GM21529 (cell line): ENCODE measurements at regions not wholly inside any gene's neighbourhood (a gene's known extent, or its start where the extent isn't known, plus 50 kb on each side); places are given as distances from the start of the nearest gene placed in this dataset.
"Not testable (repeated sequence)": the region's sequence is repeated elsewhere in the genome, so short reads cannot be mapped to it uniquely, and the experiment has no call there.

Source experiments
- ATAC-seq: cut with Tn5 transposase; IDR thresholded peaks from one replicate; pipeline ENCODE4 v1.9.1; 2021; ENCODE audit not compliant: unreplicated experiment

DNA sequence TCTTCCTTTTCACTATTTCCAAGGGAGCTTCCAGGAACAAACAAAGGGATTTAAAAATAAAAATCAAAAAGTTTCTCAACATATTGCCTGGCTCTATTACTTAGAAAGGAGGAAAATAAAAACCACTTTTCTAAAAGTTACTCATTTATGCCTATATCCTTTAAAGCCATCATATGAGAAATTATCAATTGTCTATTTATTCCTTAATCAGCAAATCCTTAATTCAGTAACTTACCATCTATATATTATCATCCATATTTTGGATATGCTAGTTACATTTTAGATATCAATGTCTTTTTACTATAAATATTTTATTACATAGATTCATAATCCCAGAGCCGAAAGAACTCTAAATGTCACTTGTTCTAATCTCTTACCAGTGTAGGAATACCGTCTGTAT is 481.5 kb upstream of the ANO5 start:
- ATAC-seq: no peak

DNA sequence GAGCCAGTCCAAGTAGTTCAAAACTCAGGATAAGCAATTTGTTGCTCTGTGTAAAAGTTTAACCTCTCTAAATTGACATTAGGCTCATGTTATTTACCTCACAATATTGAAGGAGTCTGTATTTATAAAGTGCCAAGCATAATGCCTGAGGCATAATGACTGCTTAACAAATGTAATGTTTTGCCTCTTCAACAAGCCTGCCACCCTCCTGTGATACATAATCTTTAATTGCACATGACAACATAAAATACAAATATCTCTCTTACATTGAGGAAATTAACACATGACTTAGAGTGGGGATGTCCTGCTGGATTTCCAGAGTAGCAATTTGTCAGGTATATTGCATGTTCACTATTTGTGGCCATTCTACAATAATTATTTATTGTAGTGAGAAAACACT is 469.2 kb upstream of the ANO5 start:
- no peak for ATAC-seq

DNA sequence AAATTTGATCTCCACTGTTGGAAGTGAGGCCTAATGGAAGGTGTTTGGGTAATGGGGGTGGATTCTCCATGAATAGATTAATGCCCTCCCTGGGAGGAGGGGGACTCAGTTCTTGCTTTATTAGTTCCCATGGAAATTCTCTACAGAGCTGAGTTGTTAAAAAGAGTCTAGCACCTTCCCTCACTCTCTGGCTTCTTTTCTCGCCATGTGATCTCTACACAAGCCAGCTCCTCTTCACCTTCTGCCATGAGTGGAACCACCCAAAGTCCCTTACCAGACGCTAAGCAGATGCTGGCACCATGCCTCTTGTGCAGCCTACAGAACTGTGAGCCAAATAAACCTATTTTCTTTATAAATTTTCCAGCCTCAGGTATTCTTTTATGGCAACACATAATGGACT is 465.8 kb upstream of the ANO5 start:
- ATAC-seq: no peak

DNA sequence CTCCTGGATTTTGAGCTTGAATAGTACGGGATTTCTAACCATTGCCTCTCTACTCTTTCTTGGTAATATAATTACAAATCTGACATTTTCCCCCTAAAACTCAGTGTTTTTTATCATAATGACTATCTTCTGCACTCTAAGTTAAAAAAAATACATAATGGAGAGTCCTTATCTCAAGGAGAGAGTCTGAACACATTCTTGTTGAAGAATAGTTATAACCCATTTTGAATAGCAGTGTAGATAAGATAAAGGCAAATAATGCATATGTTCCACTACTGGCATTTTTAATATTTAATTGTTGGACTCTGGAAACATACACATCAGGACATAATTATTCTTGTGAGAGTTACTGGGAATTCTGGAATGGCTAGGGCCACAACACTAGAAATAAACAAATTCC is 456.5 kb upstream of the ANO5 start:
- no peak for ATAC-seq

DNA sequence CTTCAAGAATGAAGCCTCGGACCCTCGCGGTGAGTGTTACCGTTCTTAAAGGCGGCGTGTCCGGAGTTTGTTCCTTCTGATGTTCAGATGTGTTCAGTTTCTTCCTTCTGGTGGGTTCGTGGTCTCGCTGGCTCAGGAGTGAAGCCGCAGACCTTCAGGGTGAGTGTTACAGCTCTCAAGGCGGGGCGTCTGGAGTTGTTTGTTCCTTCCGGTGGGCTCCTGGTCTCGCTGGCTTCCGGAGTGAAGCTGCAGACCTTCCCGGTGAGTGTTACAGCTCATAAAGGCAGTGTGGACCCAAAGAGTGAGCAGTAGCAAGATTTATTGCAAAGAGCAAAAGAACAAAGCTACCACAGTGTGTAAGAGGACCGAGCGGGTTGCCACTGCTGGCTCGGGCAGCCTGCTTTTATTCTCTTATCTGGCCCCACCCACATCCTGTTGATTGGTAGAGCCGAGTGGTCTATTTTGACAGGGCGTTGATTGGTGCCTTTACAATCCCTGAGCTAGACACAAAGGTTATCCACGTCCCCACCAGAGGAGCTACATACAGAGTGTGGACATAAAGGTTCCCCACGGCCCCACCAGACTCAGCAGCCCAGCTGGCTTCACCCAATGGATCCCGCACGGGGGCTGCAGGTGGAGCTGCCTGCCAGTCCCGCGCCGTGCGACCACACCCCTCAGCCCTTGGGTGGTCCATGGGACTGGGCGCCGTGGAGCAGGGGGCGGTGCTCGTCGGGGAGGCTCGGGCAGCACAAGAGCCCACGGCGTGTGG is 440.2 kb upstream of the ANO5 start:
- ATAC-seq: not testable (repeated sequence)

DNA sequence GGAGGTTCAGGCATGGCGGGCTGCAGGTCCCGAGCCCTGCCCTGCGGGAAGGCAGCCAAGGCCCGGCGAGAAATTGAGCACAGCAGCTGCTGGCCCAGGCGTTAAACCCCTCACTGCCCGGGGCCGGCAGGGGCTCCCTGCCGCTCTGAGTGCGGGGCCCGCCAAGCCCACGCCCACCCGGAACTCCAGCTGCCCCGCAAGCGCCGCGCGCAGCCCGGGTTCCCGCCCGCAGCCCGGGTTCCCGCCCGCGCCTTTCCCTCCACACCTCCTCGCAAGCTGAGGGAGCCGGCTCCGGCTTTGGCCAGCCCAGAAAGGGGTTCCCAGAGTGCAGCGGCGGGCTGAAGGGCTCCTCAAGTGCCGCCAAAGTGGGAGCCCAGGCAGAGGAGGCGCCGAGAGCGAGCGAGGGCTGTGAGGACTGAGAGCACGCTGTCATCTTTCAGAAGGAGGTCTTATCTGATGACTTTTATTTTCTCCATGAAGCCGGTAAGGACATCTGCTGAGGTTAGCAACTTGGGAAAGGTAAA is 439.6 kb upstream of the ANO5 start:
- not testable (repeated sequence) for ATAC-seq

DNA sequence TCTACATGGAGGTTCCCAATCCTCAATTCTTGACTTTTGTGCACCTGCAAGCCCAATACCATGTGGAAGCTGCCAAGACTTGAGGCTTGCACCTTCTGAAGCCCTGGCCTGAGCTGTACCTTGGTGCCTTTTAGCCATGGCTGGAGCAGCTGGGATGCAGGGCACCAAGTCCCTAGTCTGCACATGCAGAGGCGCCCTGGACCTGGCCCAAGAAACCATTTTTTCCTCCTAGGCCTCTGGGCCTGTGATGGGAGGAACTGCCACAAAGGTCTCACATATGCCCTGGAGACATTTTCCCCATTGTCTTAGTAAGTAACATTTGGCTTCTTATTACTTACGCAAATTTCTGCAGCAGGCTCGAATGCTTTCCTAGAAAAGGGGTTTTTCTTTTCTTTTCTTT is 431.9 kb upstream of the ANO5 start:
- no peak for ATAC-seq

DNA sequence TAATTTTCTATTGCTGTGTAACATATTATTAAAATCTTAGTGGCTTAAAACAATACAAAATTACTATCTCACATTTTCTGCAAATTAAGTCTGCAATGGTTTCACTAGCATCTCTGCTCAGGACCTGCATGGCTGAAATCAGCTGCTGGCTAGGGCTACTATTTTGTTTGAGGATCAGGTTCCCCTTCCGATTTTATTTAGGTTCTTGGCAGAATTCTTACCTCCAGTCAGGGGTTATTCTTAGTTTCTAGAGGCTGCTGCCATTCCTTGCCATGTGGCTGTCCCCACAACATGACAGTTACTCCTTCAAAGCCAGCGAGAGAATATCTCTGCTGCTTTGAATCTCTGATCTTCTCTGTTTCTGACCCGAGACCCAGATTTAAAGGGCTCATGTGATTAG is 424.5 kb upstream of the ANO5 start:
- no peak for ATAC-seq

DNA sequence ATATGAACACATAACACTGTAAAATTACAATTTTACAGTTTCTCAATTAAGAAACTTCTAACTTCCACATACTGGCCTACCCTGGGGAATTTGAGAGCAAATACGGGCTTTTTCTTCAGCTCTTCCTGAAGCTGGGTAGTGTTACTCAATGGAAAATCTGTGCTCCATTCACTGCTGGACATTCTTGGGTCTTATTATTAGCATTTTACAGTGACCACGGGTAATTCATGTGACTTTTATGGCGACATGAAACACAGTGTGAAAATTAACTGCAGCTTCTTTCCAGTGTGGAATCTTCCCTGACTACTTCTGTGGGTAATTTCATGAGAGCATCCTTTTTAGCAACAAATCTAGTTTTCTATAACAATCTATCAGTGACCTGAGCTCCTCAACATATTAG is 423.7 kb upstream of the ANO5 start:
- ATAC-seq: no peak

DNA sequence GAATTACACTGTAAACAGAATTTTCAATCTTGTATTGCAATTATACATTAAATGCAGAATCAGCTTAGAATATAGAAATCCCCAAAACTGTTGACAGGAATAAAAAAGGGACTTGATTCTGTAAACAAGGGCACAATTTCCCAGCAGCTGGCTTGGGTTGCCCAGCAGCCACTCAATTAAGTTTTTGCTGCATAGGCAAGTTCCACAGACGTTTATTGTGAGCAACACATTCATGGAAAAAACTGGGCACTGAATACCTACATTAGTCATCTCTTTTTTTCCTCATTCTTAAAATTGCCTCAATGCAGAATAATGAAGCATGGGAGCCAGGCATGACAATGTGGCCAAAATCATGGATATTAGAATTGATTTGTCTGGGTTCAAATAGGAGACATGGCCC is 421.8 kb upstream of the ANO5 start:
- ATAC-seq: no peak

DNA sequence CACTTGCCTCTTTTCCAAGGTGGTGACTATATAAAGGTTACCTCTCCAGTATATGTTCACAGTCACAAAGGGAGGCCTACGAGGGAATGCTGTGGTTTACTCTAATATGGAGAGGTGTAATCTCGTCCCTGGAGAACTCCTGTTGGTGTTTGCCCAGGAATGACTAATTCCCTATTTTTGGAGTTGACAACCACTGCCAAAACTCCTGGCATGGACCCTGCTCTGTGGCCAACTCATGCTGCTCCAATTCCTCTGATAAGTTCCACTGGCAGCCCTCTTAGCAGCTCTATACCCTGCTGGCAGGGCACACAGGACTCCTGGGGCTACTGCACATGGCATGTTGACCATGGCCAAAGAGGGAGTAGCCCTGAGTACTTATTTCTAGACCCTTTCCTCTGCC is 418.7 kb upstream of the ANO5 start:
- ATAC-seq: no peak

DNA sequence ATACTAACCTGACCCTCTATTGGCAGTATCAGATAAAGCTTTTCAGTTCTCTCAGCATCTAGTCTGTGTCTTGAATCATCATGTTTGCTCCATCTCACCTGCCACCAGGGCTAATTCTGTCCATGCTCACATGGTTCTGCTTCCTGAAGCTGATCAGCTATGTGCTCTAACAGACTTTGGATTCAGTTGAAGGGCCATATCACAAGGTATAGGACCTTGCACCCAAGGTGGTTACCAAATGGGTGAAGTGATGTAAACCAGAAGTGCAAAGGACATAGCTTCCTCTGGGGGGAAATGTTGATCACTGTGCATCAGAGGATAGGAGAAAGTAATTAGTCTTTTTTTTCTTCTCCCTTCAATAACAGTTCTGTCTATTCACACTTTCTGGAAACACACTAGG is 417.0 kb upstream of the ANO5 start:
- ATAC-seq: no peak

DNA sequence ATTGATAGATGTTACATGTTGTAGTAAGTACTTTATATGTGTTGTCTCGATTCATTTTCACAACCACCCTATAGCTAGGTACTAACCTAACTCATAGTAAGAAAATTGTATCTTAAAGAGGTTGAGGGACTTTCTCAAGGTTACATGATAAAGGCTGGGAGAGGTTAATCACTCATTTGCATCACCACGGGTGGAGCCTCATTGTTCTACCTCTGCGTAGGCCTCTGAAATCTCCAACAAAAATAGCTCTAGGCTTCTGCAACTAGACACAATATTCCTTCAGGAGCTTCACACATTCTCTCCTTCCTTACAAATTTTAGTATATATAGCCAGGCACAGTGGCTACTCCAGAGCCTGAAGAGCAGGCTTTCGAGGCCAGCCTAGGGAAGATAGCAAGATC is 408.9 kb upstream of the ANO5 start:
- ATAC-seq: no peak

DNA sequence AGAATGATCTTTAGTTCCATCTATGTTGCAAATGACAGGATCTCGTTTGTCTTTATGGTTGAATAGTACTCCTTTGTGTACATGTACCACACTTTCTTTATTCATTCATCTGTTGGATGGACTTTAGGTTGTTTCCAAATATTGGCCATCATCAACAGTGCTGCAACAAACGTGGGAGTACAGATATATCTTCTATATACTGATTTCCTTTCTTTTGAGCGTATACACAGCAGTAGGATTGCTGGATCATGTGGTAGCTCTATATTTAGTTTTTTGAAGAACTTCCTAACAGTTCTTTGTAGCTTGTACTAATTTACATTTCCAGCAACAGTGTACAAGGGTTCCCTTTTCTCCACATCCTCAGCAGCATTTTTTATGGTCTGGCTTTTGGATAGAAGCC is 407.5 kb upstream of the ANO5 start:
- ATAC-seq: no peak

DNA sequence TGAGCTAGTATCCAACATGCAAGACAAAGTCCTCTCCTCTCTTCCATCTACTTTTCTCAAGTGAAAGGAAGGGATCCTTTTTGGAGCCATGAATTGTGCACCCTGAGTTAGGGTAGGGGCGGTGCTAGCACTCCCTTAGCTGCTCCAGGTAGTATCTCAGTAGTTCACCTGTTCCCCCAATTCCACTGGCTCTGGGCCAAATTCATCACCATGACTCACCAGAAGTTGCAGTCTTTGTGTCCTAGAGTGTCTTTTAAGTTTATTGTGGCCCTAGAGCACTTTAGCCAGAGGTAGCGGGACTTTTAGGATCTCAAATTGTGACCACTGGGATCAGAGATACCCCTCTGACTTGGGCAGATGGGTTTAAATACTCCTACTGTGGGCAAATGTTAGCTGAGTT is 398.6 kb upstream of the ANO5 start:
- no peak for ATAC-seq

DNA sequence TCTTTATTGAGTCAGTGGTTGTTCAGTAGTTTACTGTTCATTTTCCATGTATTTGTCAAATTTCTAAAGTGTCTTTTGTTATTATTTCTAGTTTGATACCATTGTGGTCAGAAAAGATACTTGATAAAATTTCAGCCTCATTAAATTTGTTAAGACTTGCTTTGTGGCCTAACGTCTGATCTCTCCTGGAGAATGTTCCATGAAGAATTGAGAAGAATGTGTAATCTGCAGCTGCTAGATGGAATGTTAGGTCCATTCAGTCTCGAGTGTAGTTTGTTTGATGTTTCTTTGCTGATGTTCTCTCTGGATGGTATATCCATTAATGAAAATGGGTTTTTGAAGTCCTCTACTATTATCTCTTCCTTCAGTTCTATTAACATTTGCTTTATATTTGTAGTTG is 394.7 kb upstream of the ANO5 start:
- no peak for ATAC-seq

DNA sequence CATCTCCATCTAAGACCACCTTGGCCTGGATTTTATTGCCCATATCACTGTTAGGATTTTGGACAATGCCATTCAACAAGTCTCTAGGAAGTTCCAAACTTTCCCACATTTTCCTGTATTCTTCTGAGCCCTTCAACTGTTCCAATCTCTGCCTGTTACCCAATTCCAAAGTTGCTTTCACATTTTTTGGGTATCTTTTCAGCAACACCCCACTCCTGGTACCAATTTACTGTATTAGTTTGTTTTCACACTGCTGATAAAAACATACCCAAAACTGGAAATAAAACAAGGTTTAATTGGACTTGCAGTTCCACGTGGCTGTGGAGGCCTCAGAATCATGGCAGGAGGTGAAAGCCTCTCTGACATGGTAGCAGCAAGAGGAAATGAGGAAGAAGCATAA is 388.4 kb upstream of the ANO5 start:
- not testable (repeated sequence) for ATAC-seq

DNA sequence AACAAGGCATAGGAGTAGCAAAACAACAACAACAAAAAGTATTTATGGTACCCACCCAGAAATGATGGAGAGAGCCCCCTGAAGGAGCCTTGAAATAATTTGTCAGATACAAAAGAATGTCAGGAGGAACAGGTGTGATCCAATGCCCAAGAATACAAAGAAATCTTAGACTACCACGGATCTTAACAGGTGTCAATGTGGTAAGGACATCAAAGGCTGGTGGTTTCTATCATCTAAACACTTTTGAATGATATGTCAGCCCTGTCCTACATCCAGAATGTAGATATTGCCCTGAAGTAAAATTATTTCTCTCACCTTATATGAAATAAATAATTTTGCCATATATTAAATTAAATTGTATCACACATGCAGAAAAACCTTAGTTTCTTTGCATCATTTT is 386.4 kb upstream of the ANO5 start:
- ATAC-seq: no peak

DNA sequence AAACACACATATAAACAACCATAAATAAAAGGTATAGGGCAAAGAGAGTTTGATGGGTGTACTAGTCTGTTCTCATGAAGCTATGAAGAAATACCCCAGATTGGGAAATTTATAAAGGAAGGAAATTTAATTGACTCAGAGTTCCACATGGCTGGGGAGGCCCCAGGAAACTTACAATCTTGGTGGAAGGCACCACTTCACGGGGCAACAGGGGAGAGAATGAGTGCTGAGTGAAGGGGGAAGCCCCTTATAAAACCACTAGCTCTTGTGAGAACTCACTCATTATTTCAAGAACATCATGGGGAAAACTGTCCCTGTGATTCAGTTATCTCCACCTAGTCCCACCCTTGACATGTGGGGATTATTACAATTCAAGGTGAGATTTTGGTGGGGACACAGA is 385.9 kb upstream of the ANO5 start:
- ATAC-seq: no peak

DNA sequence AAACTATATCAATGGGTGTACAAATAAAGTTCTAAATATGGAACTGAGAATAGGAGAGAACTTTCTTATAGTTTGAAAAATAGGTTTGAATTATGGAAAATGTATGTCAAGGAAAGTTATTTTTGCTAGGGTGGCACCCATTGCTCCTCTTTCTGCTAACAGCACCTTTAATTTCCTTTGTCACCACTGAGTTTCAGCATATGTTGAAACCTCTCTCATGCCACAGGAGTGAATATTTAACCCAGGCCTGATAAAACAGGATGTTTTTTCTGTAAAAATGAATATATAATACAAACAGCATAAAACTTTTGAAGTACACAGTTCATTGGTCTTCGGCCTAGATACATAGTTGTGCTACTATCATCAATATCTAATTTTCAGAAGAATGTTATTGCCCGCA is 385.5 kb upstream of the ANO5 start:
- no peak for ATAC-seq

DNA sequence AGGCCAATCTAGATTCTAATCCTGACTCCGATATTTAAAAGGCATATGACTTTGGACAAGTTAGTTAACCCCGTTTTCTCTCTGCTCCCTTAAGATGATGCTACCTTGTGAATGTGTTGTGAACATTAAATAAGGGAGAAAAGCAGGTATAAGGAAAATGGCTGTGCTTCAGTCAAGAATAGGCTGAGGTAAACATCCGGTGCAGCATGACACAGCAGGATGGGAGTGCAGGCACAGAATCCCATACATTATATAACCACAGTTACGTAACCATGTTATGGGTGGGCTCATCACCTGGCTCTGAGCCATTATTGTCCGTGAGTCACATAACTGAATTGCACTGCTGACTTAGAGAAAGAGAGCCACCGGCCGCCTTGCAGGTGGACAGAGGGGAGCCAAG is 382.2 kb upstream of the ANO5 start:
- ATAC-seq: no peak

DNA sequence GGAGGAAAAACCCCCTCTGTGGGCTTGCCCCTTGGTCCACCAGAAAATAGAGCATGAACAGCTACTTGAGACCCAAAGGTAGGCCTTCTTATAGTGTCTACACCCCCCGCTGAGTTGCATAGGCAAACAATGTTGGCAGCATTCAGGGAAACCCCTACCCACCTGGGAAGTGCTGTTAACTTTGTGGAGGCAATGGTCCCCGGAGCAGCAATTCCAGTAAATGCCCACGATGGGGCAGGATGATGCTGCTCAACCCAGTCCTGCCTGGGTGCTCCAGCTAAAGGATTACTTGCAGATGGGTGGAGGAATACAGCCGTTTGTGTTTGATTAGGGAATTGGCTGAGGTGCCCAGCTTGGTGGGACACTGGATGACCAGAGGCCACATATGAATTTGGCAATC is 381.3 kb upstream of the ANO5 start:
- ATAC-seq: no peak

DNA sequence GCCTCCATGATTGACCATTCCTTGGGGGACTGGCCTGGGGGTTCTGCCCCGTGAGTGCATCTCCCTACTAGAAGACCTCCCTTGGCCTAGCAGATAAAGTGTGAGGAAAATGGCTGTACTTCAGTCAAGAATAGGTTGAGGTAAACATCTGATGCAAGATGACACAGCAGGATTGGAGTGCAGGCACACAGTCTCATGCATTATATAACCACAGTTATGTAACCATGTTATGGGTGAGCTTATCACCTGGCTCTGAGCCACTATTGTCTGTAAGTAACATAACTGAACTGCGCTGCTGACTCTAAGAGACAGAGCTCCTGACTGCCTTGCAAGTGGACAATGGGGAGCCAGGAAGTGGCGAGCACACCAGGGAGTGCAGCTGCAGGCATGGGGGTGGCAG is 378.7 kb upstream of the ANO5 start:
- ATAC-seq: no peak
